AG04450 (cell line): ENCODE measurements at regions not wholly inside any gene's neighbourhood (a gene's known extent, or its start where the extent isn't known, plus 50 kb on each side); places are given as distances from the start of the nearest gene placed in this dataset.

ENCODE experiments used
- CTCF ChIA-PET: fragments of 300-600, 350-600 bp; formaldehyde crosslinking; extraction: SDS; loops from one replicate; lab custom pipeline; 2022; ENCODE audit warnings: antibody characterized with exemption, inconsistent platforms; lab: Charles Lee
- POLR2A ChIA-PET: fragments of 350-600 bp; formaldehyde crosslinking; extraction: SDS; loops from one replicate; lab custom pipeline; 2021; ENCODE audit warnings: antibody characterized with exemption, inconsistent platforms; lab: Yijun Ruan, JAX
- DNase-seq: peaks from one replicate; pipeline ENCODE4 v3.0.0-alpha.2; 2011; ENCODE audit warnings: low read depth, low spot score
- H3K27ac ChIP-seq: one replicate; pipeline ENCODE4 v1.5.1; 2012; ENCODE audit warnings: low read depth, low read length, control low read depth
- H3K27me3 ChIP-seq: one replicate; pipeline ENCODE4 v1.6.0; 2012; ENCODE audit warnings: low read length; ENCODE audit not compliant: control insufficient read depth, insufficient read depth
- H3K4me3 ChIP-seq: 2 replicates; pipeline ENCODE4 v1.5.1; 2011; ENCODE audit warnings: mild to moderate bottlenecking, low read depth, low read length, control low read depth
- H3K9me3 ChIP-seq: 2 replicates; pipeline ENCODE4 v1.5.1; 2012; ENCODE audit warnings: low read length; ENCODE audit not compliant: control insufficient read depth, insufficient read depth
- TF ChIP-seq, protein P1 (sequence below): IDR thresholded peaks from 2 replicates; pipeline ENCODE4 v1.5.1; 2011; ENCODE audit warnings: low read depth, low read length, control low read depth, inconsistent platforms

DNA sequence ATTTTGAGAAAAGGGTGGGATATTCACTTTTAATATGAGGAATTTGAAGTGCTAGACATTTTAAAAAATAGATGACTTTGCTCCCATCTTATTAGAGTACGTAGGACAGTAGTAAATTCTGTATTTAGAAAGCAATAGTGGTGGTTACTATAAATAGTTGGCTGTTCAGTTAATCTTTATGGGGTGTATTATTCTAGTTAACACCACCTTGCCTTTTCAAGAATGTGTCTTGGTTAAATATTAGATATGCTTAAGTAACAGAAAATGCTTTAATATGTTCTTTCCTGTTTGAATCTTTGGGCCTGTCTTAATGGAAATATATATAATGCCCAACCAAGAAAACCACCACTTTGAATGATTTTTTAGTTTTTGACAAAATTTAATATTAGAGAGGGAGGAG lies 608.7 kb upstream of the FAM174A start:
- Histone ChIP-seq H3K27me3 (no peaks in the 10 kb centered on the region), H3K9me3 (peaks cover 12% of the 10 kb centered on the region; the same call in 1 of the 2 replicates), H3K4me3 (no peak overlapping the region), H3K27ac (no peak overlapping the region)
- POLR2A ChIA-PET: no interaction called here
- no peak for DNase-seq
- CTCF ChIA-PET: no interaction called here
- TF ChIP-seq, protein P1, sequence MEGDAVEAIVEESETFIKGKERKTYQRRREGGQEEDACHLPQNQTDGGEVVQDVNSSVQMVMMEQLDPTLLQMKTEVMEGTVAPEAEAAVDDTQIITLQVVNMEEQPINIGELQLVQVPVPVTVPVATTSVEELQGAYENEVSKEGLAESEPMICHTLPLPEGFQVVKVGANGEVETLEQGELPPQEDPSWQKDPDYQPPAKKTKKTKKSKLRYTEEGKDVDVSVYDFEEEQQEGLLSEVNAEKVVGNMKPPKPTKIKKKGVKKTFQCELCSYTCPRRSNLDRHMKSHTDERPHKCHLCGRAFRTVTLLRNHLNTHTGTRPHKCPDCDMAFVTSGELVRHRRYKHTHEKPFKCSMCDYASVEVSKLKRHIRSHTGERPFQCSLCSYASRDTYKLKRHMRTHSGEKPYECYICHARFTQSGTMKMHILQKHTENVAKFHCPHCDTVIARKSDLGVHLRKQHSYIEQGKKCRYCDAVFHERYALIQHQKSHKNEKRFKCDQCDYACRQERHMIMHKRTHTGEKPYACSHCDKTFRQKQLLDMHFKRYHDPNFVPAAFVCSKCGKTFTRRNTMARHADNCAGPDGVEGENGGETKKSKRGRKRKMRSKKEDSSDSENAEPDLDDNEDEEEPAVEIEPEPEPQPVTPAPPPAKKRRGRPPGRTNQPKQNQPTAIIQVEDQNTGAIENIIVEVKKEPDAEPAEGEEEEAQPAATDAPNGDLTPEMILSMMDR: no peak

- H3K27ac ChIP-seq: no peak overlapping the region
- H3K27me3 ChIP-seq: no peaks in the 10 kb centered on the region
- no peaks in the 10 kb centered on the region; the same call in 1 of the 2 replicates for H3K9me3 ChIP-seq
- no peak overlapping the region for H3K4me3 ChIP-seq
- CTCF ChIA-PET: no interaction called here
- no peak for DNase-seq
- TF ChIP-seq, protein P1: no peak
- POLR2A ChIA-PET: no interaction called here
Observed at GRCh38 chr5:99922386-99922785, 612.8 kb upstream of the FAM174A start.

DNA sequence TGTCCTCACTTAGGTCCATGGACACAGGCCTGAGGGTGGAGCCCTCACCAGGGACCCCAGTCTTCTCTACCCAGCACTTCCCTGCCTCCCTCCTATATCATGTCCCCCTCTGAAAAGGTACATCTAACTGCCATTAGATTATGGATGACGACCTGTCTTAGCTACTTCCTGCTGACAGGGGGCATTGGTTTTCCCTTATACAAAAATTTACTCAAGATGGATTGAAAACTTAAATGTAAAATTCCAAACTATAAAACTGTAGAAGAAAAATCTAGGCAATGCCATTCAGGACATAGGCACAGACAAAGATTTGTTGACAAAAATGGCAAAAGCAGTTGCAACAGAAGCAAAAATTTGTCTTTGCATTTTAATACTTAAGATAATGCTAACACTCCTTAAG lies 623.2 kb upstream of the FAM174A start:
- no peak overlapping the region for H3K27ac ChIP-seq
- no peaks in the 10 kb centered on the region for H3K27me3 ChIP-seq
- ChIA-PET CTCF (no interaction called here), POLR2A (no interaction called here)
- DNase-seq: no peak
- H3K9me3 ChIP-seq: no peaks in the 10 kb centered on the region; the same call in 1 of the 2 replicates
- H3K4me3 ChIP-seq: no peak overlapping the region
- TF ChIP-seq, protein P1: no peak

- no peaks in the 10 kb centered on the region for H3K9me3 ChIP-seq
- ChIA-PET CTCF (no interaction called here), POLR2A (no interaction called here)
- TF ChIP-seq, protein P1: no peak
- DNase-seq: no peak
- no peaks in the 10 kb centered on the region for H3K27me3 ChIP-seq
- H3K4me3 ChIP-seq: no peak overlapping the region
- no peak overlapping the region for H3K27ac ChIP-seq
Observed at GRCh38 chr5:99906776-99907175, 628.4 kb upstream of the FAM174A start.

DNA sequence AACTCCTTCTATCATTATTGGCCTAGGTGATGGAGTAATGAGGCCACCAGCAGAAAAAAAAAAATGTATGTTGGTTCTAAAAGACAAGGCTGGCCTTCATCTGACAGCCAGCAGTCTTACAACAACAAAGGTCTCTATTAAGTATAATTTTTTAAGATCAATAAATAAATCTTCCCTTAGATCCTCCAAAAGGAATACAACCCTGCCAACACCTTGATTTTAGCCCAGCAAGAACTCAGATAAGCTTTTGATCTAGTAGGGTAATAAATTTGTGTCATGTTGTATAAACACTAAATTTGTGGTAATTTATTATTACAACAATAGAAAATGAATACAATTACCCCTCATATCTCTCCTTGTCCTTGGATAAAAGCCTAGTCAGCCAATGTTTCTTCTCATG lies 633.2 kb upstream of the FAM174A start:
- Histone ChIP-seq H3K27me3 (no peaks in the 10 kb centered on the region), H3K9me3 (no peaks in the 10 kb centered on the region), H3K27ac (no peak overlapping the region), H3K4me3 (no peak overlapping the region)
- ChIA-PET POLR2A (no interaction called here), CTCF (no interaction called here)
- no peak for DNase-seq
- TF ChIP-seq, protein P1: no peak
